GM06990 (cell line): ENCODE measurements at regions not wholly inside any gene's neighbourhood (a gene's known extent, or its start where the extent isn't known, plus 50 kb on each side); places are given as distances from the start of the nearest gene placed in this dataset.

ENCODE experiments used
- DNase-seq: peaks from one replicate; pipeline ENCODE4 v3.0.0-alpha.2; 2011; ENCODE audit not compliant: insufficient read length; ENCODE audit errors: extremely low read depth
- H3K27me3 ChIP-seq: replicated peaks from 2 replicates; pipeline ENCODE4 v1.6.0; 2011; ENCODE audit warnings: low read length; ENCODE audit not compliant: control insufficient read depth, insufficient read depth
- H3K36me3 ChIP-seq: 2 replicates; pipeline ENCODE4 v1.5.1; 2011; ENCODE audit warnings: low read length; ENCODE audit not compliant: control insufficient read depth, insufficient read depth
- H3K4me3 ChIP-seq: replicated peaks from 2 replicates; pipeline ENCODE4 v1.5.1; 2011; ENCODE audit warnings: low read depth, mild to moderate bottlenecking, control low read depth, low read length
- TF ChIP-seq, protein P1 (sequence below): IDR thresholded peaks from 2 replicates; pipeline ENCODE4 v1.5.1; 2011; ENCODE audit warnings: low read length, control low read depth, mild to moderate bottlenecking, inconsistent platforms; ENCODE audit not compliant: insufficient read depth, poor library complexity, severe bottlenecking

DNA sequence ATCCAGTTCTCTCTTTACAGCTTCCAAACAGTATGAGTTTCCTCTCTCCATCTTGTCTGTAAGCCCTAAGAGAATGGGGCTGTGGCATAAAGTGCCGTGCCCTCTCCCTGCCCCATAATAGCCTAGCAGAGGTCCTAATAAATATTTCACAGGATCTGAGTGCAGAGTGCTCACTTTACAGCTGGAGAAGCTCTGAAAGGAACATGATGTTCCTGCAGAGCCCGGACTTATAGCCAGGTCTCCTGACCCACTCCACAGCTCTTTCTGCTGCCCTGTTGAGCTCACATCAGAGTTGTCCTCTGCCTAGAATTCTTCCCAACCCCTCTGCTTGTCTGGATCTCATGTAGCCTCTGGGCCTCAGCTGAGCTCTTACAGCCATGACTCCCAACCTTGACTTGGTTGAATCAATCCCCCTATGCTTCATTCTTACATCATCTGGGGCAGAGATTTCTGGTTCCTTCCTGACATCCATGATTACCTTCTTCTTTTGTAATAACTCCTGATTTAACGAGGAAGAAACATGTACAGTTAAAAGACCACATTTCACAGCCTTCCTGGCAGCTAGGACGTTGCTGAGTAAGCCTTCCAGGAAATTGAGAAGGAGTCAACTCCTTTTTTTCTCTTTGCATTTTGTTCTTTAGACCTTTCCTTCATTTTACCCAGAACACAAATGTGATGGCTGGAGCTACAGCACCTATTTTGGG lies 135.3 kb downstream of the RPLP1 start:
- no peak overlapping the region for H3K4me3 ChIP-seq

DNA sequence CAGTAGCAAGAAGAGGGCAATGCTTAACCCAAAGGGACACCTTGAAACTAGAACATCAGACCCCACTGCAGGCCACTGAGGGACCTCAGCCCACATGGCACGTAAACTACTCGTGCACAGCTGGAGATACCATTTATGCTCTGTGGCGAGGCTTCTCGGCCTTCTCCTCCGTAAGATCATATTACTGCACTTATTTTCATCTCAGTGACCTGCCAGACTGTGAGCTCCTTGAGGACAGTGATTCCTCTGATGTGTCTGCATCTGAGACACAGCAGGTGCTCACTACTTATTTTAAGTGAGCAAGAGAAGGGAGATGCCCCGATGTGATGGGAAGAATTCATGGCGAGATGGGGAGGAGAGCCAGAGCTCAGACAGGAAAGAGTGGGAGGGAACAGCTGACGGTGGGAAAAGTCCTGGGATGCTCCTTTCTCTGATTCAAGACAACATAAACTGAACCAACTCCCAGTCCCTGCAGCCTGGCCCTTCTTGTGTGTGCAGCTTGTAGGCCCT lies 137.6 kb downstream of the RPLP1 start:
- no peak overlapping the region for H3K4me3 ChIP-seq
- no peaks in the 10 kb centered on the region for H3K36me3 ChIP-seq
- peaks cover 9% of the 10 kb centered on the region for H3K27me3 ChIP-seq
- TF ChIP-seq, protein P1, sequence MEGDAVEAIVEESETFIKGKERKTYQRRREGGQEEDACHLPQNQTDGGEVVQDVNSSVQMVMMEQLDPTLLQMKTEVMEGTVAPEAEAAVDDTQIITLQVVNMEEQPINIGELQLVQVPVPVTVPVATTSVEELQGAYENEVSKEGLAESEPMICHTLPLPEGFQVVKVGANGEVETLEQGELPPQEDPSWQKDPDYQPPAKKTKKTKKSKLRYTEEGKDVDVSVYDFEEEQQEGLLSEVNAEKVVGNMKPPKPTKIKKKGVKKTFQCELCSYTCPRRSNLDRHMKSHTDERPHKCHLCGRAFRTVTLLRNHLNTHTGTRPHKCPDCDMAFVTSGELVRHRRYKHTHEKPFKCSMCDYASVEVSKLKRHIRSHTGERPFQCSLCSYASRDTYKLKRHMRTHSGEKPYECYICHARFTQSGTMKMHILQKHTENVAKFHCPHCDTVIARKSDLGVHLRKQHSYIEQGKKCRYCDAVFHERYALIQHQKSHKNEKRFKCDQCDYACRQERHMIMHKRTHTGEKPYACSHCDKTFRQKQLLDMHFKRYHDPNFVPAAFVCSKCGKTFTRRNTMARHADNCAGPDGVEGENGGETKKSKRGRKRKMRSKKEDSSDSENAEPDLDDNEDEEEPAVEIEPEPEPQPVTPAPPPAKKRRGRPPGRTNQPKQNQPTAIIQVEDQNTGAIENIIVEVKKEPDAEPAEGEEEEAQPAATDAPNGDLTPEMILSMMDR, result no peak
- DNase-seq, result no peak

More for the DNA sequence above, 135.3 kb downstream of the RPLP1 start:
- TF ChIP-seq, protein P1, result no peak
- H3K36me3 ChIP-seq, result no peaks in the 10 kb centered on the region
- H3K27me3 ChIP-seq, result peaks cover 4% of the 10 kb centered on the region
- DNase-seq, result no peak

DNA sequence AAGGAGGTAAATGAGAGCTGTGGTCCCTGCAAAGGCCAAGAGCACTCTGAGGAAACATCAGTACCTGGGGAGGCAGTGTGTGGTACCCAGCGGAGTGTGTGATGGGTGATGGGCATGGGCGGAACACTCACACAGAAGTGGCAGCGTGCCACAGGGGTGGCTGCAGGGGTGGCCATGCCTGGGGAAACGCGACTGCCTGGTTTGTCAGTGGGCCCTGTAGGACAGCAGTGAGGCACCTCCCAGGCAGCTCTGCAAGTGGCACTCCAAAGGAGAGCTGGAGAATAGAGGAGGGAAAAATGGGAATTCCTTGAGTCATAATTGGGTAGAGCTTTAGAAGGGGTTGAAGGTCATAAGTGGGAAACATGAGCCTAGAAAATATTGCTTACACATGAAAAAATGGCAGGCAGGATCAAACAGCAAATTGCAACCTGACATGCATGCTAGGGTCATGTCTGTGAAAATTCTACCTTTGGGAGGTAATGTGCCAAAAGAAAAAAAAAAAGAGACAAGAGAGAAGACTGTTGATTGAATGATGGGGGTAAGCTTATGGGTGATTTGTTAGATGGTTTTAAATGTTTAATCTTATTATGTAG lies 138.4 kb downstream of the RPLP1 start:
- no peaks in the 10 kb centered on the region for H3K36me3 ChIP-seq

DNA sequence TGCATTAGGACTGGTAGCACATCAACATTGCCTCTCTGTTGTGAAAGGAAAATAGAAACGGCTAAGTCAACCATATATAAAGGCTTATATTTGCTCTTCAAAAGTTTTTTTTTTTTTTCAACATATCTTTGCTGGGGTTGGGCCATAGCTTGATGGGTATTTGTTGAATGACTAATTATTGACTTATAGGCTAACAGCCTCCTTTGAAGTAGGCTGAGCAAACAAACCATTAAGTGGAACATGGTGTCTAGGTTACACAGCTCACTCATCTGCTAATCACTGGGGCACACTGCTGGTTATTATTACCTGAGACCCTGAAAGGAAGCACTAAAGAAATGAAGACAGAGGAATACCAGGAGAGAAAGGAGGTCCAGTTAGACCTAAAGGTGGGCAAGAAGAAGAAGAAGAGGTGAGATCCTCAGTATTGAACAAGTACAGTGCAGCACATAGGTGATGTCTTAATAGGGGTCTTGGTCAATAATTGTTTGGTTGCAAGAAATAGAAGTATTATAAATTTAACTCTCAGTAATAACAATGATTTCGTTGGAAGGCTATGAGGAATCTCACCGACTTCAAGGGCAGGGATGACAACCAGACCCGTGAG lies 139.4 kb downstream of the RPLP1 start:
- no peak for DNase-seq
- H3K36me3 ChIP-seq, result no peaks in the 10 kb centered on the region
- no peak overlapping the region for H3K4me3 ChIP-seq
- peaks cover 11% of the 10 kb centered on the region for H3K27me3 ChIP-seq
- TF ChIP-seq, protein P1, result no peak

More for the DNA sequence above, 138.4 kb downstream of the RPLP1 start:
- H3K27me3 ChIP-seq, result peaks cover 10% of the 10 kb centered on the region
- TF ChIP-seq, protein P1, result no peak
- no peak for DNase-seq
- no peak overlapping the region for H3K4me3 ChIP-seq

DNA sequence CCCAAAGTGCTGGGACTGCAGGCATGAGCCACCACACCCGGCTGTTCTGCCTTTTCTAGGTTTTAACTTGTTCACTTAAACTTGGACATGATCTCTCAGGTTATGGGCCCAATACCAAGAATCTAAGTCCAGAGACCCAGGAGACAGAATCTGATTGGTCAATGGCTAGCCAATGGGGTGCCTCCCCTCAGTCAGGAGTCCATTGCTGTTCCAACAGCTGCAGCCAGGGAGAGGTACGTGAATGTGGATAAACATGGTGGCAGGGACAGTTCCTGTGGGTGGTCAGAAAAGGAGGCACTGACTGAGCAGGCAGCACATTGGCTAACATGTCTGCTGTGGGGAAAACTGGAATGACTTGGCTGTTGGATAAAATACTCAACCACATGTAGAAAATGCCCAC lies 140.3 kb downstream of the RPLP1 start:
- H3K36me3 ChIP-seq, result no peaks in the 10 kb centered on the region
- H3K4me3 ChIP-seq, result no peak overlapping the region
- DNase-seq, result no peak
- peaks cover 11% of the 10 kb centered on the region for H3K27me3 ChIP-seq
- TF ChIP-seq, protein P1, result no peak
